ENCODE measurements at regions not wholly inside any gene's neighbourhood (a gene's known extent, or its start where the extent isn't known, plus 50 kb on each side); places are given as distances from the start of the nearest gene placed in this dataset.

- Histone ChIP-seq H3K4me1 (ENCODE audit: insufficient read depth, low read length) (no peaks in the 10 kb centered on the region), H3K4me2 (ENCODE audit: low read depth, low read length) (no peak overlapping the region), H2AFZ (ENCODE audit: low read length) (no peak overlapping the region), H3K9me3 (ENCODE audit: low read length) (no peaks in the 10 kb centered on the region), H3K36me3 (replicated peaks in 1 of 2; ENCODE audit: control insufficient read depth in 1 of 2, insufficient read depth in 2 of 2, low read length in 2 of 2) (no peaks in the 10 kb centered on the region), H3K27me3 (ENCODE audit: control insufficient read depth in 1 of 2, insufficient read depth in 2 of 2, low read length in 2 of 2) (no peaks in the 10 kb centered on the region), H3K4me3 (replicated peaks in 1 of 3; ENCODE audit: insufficient read depth in 1 of 3, low read depth in 2 of 3, low read length in 3 of 3) (no peak overlapping the region), H3K27ac (ENCODE audit: extremely low read length, insufficient read depth, low read length) (no peak overlapping the region), H3K79me2 (ENCODE audit: insufficient read depth, low read length) (no peaks in the 10 kb centered on the region), H4K20me1 (ENCODE audit: insufficient read depth, low read length) (no peaks in the 10 kb centered on the region), H3K9ac (ENCODE audit: insufficient read depth, low read depth, low read length) (no peak overlapping the region)
- no peak for DNase-seq (ENCODE audit: low spot score)
- 1% methylated on average over 3 of the region's 3 CpGs for whole genome bisulfite sequencing (ENCODE audit: low lambda C conversion rate)
- intact Hi-C loops (cut with micrococcal nuclease; ENCODE audit: unreplicated experiment): no loop called here
- no peak for ATAC-seq
- POLR2A ChIA-PET: no interaction called here
- in situ Hi-C loops (cut with HindIII; ENCODE audit: extremely low pct_ligation_motif_present, low pct_unique_long_range_greater_than_20kb): no loop called here
- CTCF ChIA-PET (ENCODE audit: low intra/inter-chr PET ratio, low total read pairs): no interaction called here
- no peak for TF ChIP-seq REL (CRISPR knock-in tag; conservative IDR thresholded peaks at IDR 0.05)
- no peak for TF ChIP-seq SRSF4 (IDR thresholded peaks at IDR 0.05; ENCODE audit: low read depth, low read length, poor library complexity, severe bottlenecking)
- no peak for TF ChIP-seq PRPF4 (IDR thresholded peaks at IDR 0.05; ENCODE audit: low read depth, low read length, poor library complexity, severe bottlenecking)
- no peak for TF ChIP-seq ZSCAN12 (CRISPR knock-in tag; IDR thresholded peaks at IDR 0.05)
- no peak for TF ChIP-seq SP2 (CRISPR knock-in tag; IDR thresholded peaks at IDR 0.05)
- TF ChIP-seq HNRNPLL (IDR thresholded peaks at IDR 0.05; ENCODE audit: low read depth, low read length, poor library complexity, severe bottlenecking): no peak
- TF ChIP-seq ZXDC (CRISPR knock-in tag; IDR thresholded peaks at IDR 0.05): no peak
- no peak for TF ChIP-seq MEIS1 (CRISPR knock-in tag; IDR thresholded peaks at IDR 0.05; ENCODE audit: borderline replicate concordance)
- TF ChIP-seq HMGXB4 (CRISPR knock-in tag; IDR thresholded peaks at IDR 0.05; ENCODE audit: borderline replicate concordance in 1 of 2, low read depth in 1 of 2): no peak
- TF ChIP-seq HMG20B (CRISPR knock-in tag; conservative IDR thresholded peaks at IDR 0.05): no peak
- no peak for TF ChIP-seq RXRA (CRISPR knock-in tag; IDR thresholded peaks at IDR 0.05)
- no peak for TF ChIP-seq ZMYM3 (CRISPR knock-in tag; IDR thresholded peaks at IDR 0.05)
- TF ChIP-seq NCOA1 (CRISPR knock-in tag; IDR thresholded peaks at IDR 0.05): no peak
- no peak for TF ChIP-seq ZFP36 (IDR thresholded peaks at IDR 0.05; ENCODE audit: borderline replicate concordance, low read depth, low read length, partially characterized antibody)
- TF ChIP-seq FOXO4 (CRISPR knock-in tag; conservative IDR thresholded peaks at IDR 0.05): no peak
- BruUV-seq (replicated peaks): no TSS peak
- no peak for FAIRE-seq
Observed at GRCh38 chr7:18295781-18296423, 199.6 kb upstream of the HDAC9 start.
